T-helper 2 cell (primary cell): ENCODE measurements at regions not wholly inside any gene's neighbourhood (a gene's known extent, or its start where the extent isn't known, plus 50 kb on each side); places are given as distances from the start of the nearest gene placed in this dataset.
"Not testable (repeated sequence)": the region's sequence is repeated elsewhere in the genome, so short reads cannot be mapped to it uniquely, and the experiment has no call there.

Experiments
- DNase-seq, 5 experiments: peaks; one replicate each; pipeline versions ENCODE4 v3.0.0 to v3.0.0-alpha.2; 2012 to 2022

DNA sequence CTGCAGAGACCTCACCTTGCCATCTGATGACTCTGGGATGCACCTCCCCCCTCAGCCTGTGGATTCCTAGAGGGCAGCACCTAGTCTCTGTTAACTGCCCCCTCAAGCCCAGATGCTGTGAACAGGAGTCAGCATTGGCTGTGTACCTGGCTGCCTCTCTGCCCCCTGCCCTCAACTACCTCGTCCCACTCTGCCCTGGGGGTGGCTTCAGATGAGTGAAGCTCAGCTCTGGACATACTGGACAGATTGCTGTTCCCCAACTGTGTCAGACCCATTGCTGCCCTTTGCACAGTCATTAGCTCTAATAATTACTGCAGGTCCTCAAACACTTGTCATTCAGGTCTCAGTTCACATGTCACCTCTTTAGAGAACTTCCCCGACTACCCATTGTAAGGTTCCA, 182.1 kb upstream of the TSHZ3 start:
- no peak for DNase-seq

DNA sequence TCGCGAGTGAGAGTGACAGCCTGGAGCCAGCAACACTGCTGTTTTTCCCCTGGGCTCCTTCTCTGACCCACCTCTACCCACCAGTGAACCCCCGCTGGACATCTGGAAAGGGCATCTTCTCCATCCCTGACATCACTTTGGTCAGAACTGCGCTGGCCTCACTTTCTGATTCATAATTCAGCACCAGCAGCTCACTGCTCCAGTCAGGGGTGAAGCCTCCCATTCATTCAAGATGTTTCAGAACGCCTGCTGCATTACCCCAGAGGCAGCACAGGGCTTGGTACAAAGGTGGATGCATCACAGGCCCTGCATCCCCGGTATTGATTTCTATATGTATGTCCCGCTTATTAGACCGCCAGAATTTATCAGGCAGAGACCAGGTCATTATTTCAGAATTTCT, 182.8 kb upstream of the TSHZ3 start:
- DNase-seq: no peak

DNA sequence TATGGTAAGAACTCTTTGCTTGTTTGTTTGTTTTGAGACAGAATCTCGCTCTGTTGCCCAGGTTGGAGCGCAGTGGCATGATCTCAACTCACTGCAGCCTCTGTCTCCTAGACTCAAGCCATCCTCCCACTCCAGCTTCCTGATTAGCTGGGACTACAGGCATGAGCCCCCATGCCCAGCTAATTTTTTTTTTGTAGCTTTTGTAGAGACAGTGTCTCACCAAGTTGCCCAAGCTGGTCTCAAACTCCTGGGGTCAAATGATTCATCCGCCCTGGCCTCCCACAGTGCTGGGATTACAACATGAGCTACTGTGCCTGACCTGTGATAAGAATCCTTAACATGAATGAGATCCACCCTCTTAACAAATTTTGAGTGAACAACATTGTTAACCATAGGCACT, 183.9 kb upstream of the TSHZ3 start:
- no peak for DNase-seq

DNA sequence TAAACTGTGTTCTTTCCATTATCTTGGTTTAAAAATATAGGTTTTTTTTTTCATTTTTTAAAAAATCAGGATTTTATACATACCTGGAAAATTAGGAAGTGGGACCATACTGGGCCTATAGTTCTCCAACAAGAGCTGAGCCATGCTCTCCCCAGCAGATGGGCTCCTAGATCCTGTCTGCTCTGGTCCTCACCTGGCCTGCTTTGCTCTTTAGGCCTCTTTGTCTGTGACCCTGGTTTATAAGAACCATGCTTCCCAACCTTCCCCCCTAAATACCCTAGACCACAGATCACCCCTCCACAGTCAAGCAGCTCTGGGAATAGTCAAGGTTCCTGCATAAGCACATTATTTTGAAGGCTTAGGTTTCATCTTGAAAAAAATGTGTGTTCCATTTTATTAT, 185.0 kb upstream of the TSHZ3 start:
- DNase-seq: no peak

DNA sequence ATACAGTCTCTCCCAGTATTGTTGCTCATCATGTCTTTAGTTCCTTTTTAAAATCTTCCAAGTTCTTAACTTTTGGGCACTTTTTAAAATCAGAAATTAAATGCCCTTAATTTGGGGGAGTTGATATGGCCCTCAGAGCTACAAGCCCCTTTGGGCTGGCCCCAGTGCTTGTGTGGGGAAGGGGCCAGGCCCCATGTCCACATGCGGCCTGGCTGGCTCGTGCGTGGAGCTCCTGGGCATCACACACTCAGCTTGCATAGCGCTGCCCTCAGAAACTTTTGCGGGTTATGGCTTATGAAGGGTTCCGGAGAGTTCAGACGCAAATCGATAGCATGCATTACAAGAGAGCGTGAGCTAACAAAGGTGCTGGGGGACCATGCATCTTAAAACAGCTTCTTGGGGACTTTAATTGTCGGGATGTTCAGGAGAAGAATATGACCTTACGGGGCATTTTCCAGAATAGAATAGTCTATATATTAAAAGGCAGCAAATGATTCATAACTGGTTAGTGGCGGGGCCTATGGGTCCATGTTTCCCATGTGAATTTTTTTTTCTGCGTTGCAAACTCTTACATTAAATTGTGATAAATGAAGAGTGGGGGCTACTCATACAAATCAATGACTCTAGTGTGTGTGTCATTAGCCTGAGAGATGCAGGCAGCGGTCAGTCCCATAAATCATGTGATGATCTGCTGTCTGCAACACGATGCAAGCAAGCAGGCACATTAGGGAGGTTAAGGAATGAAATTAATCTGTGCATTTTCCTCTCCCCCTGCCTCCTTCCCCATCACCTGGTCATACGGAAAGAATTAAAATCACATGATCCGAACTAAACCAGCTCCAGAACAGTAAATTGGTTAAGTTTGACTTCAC, 185.8 kb upstream of the TSHZ3 start:
- no peak for DNase-seq

DNA sequence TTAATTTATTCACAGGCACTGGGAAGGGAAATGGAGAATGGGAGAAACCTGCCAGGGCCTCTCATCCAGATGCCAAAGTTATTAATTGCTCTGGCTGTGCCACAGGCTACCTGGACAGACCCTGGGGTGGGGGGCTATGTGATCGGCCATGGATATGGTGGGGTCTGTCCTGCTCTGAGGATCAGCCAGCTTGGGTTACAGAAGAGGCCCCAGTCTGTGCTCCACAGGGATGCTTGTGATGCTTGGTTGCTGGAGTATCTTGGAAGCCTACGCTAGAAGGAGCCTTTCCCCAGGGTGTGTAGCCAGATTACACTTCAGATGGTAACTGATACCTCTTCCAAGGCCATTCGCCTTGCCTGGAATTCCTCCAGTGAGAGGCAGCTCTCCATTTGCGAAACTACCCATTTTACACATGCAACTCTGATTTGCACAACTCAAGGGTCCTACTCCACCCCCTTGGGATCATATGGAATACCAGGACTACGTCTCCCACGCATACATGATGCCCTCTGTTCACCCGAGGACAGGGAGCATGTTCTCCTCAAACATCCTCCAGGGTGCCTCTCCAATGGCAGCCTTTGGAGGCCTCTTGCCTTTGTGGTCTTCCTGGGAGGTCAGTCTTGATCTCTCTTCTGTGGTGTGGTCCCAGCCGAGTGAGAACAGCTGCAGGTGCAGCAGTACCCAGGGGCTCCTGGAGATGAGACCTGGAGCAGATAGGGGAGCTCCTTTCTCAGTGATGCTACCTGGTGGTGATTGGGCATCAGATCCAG, 186.6 kb upstream of the TSHZ3 start:
- no peak for DNase-seq

DNA sequence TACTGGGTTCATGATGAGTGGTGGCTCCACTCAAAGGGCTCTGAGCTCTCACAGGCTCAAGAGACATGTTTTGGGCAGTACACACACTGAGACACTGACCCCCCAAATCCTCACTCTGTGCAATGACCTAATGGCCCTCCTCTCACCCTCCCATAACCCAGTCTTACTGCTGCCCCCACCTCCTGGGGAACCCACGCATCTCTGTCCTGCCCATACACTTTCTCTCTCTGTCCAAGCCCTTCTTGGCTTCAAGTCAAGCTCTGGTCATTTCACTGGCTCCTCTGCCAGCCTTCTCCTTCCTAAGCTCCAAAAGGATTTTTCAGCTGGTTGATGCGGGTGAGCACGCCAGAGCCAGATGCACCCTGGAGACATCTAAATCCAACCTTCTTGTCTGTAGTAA, 187.9 kb upstream of the TSHZ3 start:
- no peak for DNase-seq

DNA sequence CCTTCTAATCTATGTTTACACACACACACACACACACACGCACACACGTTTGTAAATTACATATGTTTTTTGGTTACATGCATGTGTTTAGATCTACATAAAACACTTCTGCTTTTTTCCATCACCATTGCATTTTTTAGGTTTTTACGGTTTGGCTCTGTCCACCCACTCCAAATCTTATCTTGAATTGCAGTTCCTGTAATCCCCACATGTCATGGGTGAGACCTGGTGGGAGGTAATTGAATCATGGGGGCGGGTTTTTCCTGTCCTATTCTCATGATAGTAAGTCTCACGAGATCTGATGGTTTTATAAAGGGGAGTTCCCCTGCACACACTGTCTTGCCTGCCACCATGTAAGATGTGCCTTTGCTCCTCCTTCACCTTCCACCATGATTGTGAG, 188.7 kb upstream of the TSHZ3 start:
- DNase-seq: not testable (repeated sequence)

DNA sequence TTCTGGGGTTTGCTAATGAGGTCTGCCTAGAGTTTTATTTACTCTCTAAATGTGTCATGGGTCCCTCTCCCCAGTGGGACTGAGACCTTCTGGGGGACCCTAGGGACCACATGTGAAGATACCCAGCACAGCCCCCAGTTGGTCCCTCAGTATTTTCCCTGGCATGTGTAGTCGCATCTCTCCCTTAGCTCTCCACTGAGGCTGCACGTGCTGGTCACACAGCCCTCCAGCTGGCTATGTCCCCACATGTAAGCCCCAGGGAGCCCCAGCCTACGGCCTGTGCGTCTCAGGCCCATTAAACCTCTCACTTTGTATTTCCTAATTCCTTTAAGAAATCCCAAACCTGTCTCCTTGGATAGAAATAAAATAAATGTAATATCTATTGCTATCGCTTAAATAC, 189.6 kb upstream of the TSHZ3 start:
- no peak for DNase-seq

DNA sequence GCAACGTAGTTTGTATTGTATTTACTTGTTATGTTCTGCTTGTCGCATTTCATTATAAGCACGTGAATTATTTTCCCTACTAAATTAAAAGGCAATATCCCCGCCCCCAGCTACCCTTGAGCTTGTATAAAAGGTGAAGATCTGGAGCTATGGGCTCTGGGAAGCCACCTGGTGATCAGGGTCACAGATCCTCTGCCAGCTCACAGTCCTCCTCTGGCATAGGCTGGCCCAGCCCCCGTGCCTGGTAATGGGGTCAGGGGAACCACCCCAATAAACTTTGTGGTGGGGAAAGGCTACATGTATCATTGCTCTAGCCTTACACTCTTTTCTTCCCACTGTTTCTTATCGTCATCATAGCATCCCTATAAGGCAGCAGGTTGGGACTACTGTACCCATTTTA, 190.2 kb upstream of the TSHZ3 start:
- DNase-seq: no peak

DNA sequence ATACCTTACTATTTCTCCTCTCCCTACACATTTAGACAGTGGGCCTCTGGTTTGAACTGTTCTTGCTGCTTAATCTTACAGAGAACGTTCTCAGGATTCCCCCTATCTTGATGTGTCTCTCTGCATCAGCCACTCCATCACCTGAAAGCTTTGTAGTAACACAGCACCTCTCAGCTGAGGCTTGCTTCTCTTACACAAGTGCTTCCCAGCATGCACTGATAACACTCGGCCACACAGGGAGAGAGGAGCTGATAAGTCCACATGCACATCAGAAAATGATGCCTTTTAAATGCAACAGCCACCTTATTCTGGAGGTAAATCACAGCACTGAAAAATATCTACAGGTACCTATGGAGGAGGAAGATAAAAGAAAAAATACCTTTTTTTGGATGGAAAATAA, 192.2 kb upstream of the TSHZ3 start:
- DNase-seq: no peak

DNA sequence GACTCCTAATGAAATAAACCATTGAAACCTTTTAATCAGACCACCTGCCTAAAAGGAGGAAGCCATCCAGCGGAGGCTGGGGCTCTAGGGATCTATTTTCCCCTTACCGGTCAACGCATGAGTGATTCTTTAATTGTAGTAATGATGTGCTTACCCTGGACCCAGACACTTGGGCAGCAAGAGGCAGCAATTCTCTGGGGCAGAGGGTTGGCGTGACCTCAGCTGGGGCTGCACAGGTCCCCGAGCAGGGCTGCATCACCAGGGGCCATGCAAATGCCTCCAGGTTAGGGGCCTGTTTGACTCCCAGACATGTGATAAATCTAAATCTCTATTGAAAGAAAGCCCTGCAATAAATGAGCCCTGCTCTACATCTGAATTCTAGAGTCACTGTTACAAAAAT, 194.2 kb upstream of the TSHZ3 start:
- no peak for DNase-seq

DNA sequence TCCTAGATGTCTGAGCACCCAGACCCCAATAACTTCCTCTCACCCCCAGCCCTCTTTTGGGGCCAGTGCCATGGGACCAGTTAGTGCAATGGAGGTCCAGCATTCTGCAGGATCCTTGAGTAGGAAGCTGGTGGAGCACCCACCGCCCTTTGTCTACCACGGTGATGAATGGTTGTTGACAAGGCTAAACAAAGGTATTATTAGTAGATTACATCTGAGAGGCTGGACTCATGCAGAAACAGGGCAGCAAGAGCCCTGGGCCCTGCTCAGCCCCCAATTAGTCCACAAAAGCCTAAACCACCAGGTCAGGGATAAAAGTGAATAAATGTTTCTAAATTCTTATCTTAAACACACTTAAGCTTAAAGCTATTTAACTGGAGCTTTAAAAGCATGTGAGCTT, 196.5 kb upstream of the TSHZ3 start:
- DNase-seq: no peak

DNA sequence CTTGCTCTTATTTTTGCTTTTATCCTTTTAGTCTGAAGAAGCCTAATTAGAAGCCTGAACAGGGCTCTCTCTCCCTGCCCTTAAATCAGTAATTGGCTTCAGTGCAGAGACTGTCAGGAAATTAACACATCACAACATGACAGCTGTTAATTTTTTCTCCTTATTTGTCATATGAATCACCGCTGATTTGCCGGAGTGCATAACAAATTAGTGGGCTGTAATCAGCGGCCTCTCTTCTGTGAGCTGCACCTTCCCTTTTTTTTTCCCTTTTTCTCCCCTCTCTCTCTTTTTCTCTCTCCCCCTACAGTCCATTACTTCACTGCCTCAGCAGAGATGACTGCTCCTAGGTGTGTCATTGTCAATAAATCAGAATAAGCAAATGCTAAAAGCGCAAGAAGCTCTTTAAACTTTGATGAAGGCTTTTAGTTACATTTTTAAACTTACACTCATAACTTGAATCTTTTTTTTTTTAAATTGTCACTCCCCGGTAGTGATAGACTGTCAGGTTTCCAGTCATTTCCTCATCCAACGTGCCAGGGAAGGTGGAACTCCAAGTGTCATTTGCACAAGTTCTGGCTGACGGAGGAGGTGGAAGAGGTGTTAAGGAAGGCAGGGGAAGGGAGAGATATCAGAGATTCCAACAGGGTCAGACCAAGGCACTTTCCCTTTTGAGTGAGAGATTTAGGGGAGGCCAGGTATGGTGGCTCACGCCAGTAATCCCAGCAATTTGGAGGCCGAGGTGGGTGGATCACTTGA, 197.1 kb upstream of the TSHZ3 start:
- DNase-seq: no peak

DNA sequence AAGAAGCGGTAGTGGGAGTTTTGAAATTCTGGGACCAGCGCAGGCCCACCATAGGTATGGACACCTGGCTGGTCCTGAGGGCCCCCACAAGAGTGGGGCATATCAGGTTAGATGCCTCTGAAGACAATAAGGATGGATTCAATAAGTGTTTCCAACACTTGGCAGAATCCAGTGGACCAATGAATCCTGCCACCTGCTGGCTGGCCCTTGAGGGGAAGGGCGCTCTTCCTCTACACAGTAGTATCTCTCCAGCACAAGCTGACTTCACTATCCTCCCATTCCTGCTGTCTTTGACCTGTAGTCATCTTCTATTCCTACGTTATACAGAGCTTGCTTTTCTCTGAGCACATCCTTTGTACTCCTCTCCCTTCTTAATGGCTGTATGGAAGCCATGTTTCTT, 199.7 kb upstream of the TSHZ3 start:
- DNase-seq: no peak

DNA sequence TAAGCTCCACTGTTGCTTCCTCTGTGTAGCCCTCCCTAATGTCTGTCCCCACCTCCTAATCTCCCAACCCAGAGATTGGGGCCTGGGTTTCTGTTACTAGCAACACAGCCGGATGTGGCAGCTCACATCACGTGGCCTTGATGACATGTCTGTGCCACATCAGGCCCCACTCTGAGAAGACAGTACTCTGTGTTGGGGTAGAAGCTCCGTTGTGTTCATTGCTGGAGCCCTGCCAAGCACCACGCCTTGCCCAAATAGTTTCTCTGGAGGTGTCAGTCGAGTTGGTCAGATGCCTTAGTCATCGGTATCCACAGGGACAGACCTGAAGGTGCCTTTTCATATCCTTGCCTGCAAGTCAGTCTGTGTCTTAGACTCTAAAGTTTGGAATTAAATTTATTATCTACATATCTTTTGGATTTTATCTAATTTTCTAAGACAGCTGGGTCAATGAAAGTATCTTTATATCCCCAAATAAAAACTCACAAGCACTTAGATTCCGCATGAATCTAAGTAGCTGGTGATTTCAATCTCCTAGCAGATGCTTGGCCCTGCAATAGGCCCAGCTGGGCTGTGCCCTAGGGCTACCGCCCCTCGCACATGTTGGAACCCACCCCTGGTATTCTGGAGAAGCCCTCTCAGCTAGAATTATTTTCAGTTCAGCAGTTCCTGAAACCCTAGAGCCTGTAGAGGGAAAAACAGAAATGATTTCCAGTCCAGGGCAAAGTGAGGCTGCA, 204.0 kb upstream of the TSHZ3 start:
- peak in 1 of 5 experiments; percentile 2 for DNase-seq

DNA sequence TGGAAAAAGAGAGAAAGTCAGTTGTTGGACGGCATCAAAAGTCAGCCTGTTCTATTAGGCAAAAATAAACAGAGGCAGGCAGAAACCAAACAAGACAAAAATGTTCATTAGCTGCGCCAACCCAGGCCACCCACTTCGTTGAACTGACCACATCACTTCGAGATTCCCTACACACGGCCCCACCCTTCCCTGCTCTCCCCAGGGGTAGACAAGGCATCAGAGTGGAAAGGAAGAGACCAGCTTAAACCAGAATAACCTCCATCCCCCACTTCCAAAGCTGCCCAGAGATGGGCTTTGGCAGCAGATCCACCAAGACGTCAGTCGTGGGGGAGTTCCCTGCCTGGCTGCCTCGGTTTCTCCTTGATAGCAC, 204.6 kb upstream of the TSHZ3 start:
- no peak for DNase-seq

DNA sequence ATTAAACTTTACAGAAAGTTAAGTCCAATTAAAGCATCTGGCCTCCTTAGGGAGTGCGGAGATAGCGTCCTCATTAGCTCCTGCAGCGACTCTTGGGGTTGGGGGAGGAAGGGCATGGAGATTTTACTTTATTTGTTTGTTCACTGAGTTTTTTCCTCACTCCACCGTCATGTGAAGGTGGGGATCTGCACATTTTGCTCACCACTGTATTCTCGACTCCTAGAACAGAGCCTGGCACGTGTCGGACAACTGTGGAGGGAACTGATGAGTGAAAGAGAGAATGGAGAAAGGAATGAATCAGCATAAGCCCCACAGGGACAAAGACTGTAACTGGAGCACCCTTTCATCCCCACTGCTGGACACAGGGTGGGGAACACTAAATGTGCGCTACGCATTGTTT, 205.1 kb upstream of the TSHZ3 start:
- DNase-seq: no peak

DNA sequence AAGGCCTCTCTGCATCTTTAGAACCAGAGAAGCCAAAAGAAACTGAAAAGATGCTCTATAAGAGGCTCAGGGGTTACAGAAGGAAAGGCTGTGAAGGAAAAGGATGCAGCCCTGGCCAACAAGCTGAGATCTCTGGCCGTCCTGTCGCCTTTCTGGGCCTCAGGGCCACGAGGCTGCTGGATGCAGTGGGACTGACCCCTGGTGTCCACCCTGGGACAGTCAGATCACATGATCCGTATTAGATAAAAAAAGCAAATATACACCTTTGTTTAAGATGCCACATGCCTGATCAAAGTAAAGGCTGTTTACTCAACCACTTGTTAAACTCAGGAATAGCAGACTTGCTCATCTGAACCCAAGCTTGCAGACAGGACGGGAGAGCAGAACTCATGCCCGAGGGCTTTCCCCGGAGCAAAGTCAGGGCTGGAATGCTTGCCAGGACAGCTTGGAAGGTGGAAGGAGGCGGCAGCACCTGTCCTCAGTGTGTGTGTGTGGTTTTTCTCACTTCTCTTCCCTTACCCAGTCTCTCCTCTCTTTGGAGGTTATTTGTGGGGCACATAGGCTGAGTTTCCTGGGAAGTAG, 206.5 kb upstream of the TSHZ3 start:
- DNase-seq: no peak

DNA sequence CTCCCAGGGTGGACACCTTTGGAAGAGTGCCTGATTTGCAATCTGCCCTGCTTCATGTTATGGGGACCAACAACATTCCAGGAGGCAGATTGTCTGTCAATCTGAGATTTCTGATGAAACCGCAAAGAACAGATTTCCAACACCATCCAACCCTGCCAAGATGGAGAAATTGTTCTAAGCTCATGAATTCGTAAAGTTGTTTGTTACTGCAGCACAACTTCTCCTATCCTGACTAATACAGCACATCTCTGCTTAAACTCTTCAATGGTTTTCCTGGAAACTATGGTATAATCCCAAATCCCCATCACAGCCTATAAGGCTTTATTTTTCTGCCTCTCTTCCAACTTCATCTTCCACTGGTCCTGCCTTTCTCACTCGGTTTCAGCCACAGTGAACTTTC, 210.3 kb upstream of the TSHZ3 start:
- DNase-seq: no peak

DNA sequence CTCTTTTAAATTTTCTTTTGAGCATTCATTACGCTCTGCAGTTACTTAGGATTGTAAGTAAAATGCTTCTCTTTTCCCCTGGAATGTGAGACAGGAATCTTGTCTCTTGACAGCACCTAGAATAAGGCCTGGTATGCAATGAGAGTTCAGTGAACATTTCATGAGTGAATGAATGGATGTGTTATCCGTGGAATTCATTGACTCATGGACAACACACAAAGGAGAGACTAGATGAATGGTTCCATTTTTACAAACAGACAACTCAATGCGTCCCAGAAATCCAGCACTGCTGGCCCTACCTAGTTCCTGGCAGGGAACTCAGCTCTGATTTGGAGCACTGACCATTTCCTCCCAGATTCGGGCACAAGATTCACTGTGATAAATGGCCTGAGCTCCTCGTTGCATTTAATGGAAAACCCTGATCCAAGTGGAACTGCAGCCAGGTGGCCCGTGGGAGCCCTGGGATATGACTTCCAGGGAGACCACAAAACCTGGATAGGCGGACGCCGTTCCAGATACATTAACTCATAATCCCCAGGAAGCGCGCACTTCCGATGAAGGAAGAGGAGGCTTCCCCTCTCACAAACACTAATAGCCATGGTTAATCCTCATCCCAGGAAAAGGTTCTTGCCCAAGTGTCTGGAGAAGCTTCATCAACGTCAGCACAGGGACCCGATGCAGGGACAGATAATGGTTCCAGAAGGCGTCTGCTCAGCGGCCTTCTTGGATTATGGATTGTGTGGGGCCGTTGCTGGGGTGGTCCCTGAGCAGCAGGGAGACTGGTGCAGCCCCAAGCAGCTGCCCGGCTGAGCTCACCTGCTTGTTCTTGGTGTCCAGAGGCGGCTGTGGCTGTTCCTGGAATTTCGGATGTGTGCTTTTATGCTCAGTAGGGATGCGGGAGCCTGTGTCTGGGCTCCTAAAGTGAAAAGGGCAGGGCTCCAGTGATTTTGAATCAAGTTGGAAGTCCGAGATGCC, 211.1 kb upstream of the TSHZ3 start:
- DNase-seq: no peak
